ENCODE measurements at regions not wholly inside any gene's neighbourhood (a gene's known extent, or its start where the extent isn't known, plus 50 kb on each side); places are given as distances from the start of the nearest gene placed in this dataset.

DNA sequence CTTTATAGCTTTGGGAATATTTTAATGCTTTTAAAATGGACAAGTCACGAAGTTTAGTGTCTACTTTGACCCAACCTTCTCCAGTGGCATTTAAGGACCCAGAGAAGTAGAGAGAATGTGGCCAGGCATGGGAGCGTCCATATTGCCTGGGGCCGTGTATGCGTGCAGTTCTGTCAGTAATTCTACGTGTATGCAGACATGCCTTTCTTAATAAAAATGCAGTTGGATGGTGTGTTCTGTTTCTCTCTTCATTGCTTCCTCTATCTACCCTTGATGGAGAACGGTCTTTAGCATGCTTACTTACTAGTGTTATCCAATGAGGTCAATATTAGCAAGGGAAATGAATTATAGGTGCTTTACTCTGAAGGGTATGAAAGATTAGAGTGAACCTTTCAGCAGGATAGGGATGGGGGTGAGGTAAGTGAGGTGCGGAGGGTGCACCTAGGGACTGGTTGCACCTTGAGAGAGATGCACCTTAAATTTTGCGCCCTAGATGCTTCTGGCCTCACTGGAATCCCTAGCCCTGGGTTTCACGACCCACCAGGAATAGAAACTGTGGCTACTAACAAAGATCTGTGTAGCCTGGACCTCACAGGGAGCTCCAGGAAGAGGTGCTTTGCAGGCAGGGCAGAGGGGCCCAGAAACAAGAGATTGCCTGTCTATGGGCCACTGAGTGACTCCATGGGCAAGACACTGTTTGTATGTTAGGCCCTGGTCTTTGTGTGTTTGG lies 194.3 kb downstream of the MYCN start:
- TF ChIP-seq ZFX (IDR thresholded peaks at IDR 0.05; ENCODE audit: borderline replicate concordance) = no peak
- TF ChIP-seq, protein P1, sequence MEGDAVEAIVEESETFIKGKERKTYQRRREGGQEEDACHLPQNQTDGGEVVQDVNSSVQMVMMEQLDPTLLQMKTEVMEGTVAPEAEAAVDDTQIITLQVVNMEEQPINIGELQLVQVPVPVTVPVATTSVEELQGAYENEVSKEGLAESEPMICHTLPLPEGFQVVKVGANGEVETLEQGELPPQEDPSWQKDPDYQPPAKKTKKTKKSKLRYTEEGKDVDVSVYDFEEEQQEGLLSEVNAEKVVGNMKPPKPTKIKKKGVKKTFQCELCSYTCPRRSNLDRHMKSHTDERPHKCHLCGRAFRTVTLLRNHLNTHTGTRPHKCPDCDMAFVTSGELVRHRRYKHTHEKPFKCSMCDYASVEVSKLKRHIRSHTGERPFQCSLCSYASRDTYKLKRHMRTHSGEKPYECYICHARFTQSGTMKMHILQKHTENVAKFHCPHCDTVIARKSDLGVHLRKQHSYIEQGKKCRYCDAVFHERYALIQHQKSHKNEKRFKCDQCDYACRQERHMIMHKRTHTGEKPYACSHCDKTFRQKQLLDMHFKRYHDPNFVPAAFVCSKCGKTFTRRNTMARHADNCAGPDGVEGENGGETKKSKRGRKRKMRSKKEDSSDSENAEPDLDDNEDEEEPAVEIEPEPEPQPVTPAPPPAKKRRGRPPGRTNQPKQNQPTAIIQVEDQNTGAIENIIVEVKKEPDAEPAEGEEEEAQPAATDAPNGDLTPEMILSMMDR (IDR thresholded peaks at IDR 0.05) = no peak
- H3K27ac ChIP-seq = no peak overlapping the region

DNA sequence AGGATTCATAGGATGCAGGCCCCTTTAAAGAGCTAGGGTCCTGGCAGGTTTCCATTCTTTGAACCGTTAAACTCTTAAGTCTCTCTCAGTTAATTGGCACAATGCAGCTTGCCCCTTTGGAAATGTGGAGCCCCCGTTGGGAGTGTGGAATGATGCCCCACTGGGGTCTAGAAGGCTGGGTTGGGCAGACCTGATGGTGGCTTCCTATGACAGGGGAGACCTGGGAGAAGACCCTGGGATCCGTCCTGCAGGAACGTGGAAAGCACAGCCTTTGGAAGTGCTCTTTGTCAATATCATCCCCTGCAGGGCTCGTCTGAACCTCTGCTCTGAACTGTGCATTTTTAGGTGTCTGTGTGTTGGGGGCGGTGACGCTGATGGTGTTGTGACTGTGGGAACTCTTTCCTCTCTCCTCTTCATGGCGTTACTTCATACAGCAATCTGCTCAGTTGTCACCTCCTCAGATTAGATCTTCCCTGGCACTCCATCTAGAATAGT lies 190.6 kb downstream of the MYCN start:
- no peak overlapping the region for H3K27ac ChIP-seq
- TF ChIP-seq ZFX (IDR thresholded peaks at IDR 0.05; ENCODE audit: borderline replicate concordance) = no peak
- TF ChIP-seq, protein P1 (IDR thresholded peaks at IDR 0.05) = no peak

DNA sequence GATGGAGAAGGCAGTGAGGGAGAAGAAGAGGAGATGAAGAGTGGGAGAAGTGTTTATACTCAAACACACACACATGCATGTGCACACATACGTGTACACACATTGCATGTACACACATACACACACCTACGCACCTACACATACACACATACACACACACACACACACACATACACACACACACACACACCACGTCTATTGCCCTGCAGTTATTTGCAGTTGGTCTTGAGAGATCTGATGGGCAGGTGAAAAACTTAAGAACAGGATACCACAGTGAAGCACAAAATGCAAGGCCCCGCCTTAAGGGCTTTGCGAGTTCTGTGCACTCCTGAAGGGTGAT lies 190.2 kb downstream of the MYCN start:
- TF ChIP-seq ZFX (IDR thresholded peaks at IDR 0.05; ENCODE audit: borderline replicate concordance) = no peak
- TF ChIP-seq, protein P1 (IDR thresholded peaks at IDR 0.05) = no peak
- no peak overlapping the region for H3K27ac ChIP-seq

DNA sequence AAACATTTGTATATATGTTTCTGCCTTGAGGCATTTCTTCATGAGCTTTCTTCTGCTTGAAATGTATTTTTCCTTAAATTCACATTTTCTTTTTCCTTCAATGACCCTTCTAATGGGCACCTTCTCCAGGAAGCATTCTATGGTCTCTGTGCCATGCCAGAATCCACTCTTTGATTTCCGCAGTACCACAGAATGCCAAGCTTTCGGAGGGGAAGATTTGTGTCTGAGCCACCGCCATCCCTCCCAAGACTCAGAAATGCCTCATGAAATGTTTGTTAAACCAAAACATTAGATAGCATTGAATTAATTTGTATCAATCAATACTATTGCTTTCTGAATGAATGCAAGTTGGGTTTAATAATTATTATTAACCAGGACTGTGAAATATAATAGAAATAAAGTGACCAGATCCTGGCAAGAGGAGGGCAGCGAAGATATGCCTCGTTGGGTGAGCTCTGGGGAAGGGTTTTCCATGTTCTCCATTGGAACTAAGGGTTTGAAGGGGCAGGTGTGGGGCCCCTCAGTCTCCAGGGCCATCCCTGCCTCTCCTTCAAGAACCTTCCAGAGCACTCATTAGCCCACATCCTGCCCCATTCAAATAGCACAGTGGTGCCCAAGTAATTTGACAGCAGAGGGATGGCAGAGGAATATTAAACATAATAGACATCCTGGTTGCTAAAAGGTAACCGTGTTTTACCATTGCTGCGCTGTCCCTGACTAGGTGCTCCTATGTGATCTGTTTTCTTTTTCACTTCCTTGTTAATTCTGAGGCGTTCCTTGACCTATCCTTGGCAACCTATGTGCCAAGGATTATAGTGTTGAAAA lies 189.6 kb downstream of the MYCN start:
- TF ChIP-seq, protein P1 (IDR thresholded peaks at IDR 0.05) = no peak
- no peak for TF ChIP-seq ZFX (IDR thresholded peaks at IDR 0.05; ENCODE audit: borderline replicate concordance)
- no peak overlapping the region for H3K27ac ChIP-seq

DNA sequence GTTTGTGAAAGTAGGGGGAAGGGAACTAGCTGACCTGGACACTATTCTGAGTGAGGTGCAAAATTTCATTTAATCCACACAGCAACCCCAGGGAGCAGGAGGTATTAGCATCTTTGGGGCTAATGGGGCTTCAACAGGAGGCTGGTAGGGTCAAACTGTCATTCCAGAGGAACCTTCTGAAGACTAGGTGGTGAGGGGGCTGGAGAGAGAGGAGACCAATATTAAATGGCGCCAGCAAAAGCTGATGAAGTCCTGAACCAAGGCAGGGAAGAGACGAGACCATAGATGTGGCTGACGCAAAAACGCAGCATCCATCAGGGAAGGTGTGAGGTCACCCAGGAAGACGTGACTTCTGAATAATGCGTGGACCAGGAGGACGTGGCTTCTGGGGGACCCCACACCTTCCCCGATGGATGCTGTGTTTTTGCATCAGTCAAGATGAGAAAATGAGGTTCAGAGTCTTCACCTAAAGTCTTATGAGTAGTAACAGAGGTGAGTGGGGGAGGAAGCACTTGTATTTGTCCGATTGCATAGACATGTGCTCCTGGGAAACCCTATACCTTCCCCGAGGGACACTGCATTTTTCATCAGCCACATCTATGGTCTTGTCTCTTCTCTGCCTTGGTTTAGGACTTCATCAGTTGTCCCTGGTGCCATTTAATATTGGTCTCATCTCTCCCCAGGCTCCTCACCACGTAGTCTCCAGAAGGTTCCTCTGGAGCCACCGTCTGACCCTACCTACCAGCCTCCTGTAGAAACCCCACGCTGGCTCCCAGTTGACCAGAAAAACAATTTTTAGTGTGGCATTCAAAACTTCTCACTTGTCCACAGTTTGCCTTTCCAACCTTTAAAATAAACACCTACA lies 188.6 kb downstream of the MYCN start:
- TF ChIP-seq, protein P1 (IDR thresholded peaks at IDR 0.05) = no peak
- no peak for TF ChIP-seq ZFX (IDR thresholded peaks at IDR 0.05; ENCODE audit: borderline replicate concordance)
- H3K27ac ChIP-seq = no peak overlapping the region

DNA sequence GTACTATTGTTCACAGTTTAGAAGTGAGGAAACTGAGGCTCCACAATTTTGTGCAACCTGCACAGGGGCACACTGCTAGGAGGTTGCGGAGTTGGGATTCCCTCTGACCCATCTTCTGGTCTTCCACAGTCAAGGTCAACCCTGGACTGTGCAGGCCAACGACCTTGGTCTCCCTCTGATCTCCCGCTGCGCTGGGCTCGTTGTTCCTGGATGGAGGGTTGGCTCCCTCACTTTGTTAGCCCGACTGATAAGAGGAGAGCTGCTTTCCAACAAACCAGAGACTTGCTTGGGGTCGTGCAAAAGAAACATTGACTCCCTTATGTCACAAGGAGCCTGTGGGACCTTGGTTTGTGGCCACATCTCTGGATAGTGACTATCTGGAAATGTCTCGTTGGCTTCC lies 187.6 kb downstream of the MYCN start:
- H3K27ac ChIP-seq = no peak overlapping the region
- TF ChIP-seq, protein P1 (IDR thresholded peaks at IDR 0.05) = no peak
- no peak for TF ChIP-seq ZFX (IDR thresholded peaks at IDR 0.05; ENCODE audit: borderline replicate concordance)

Measured in 22Rv1 (cell line).